HL-60 (cell line): ENCODE measurements at regions not wholly inside any gene's neighbourhood (a gene's known extent, or its start where the extent isn't known, plus 50 kb on each side); places are given as distances from the start of the nearest gene placed in this dataset.

Experiments
- DNase-seq, 2 experiments: peaks; one replicate each; pipeline ENCODE4 v3.0.0-alpha.2; 2010 to 2020; ENCODE audit warnings: low read depth in 1 of 2, low spot score in 1 of 2
- H3K27ac ChIP-seq: fragments of 250-450 bp; sonication (Bioruptor Pico); replicated peaks from 2 replicates; pipeline ENCODE4 v1.5.1; 2020; ENCODE audit warnings: mild to moderate bottlenecking, moderate library complexity
- H3K27me3 ChIP-seq: fragments of 250-450 bp; sonication (Bioruptor Pico); 2 replicates; pipeline ENCODE4 v1.5.1; 2021; ENCODE audit warnings: mild to moderate bottlenecking, moderate library complexity; ENCODE audit not compliant: insufficient read depth, poor library complexity, severe bottlenecking
- H3K4me3 ChIP-seq: replicated peaks from 2 replicates; pipeline ENCODE4 v1.5.1; 2011; ENCODE audit warnings: mild to moderate bottlenecking, control low read depth, low read length; ENCODE audit not compliant: insufficient read depth
- GABPA ChIP-seq: IDR thresholded peaks from 2 replicates; pipeline ENCODE4 v1.6.1; 2012; ENCODE audit warnings: low read depth
- POLR2AphosphoS5 ChIP-seq: IDR thresholded peaks from 2 replicates; pipeline ENCODE4 v1.6.1; 2012; ENCODE audit warnings: low read depth
- REST ChIP-seq: IDR thresholded peaks from 2 replicates; pipeline ENCODE4 v1.6.1; 2012; ENCODE audit warnings: low read depth; ENCODE audit not compliant: insufficient replicate concordance
- SPI1 ChIP-seq: IDR thresholded peaks from 2 replicates; pipeline ENCODE4 v1.6.1; 2012; ENCODE audit warnings: low read depth, mild to moderate bottlenecking, borderline replicate concordance
- TF ChIP-seq, protein P1 (sequence below): IDR thresholded peaks from one replicate; pipeline ENCODE4 v1.5.1; 2011; ENCODE audit warnings: low read length, control low read depth, inconsistent platforms; ENCODE audit not compliant: insufficient read depth

DNA sequence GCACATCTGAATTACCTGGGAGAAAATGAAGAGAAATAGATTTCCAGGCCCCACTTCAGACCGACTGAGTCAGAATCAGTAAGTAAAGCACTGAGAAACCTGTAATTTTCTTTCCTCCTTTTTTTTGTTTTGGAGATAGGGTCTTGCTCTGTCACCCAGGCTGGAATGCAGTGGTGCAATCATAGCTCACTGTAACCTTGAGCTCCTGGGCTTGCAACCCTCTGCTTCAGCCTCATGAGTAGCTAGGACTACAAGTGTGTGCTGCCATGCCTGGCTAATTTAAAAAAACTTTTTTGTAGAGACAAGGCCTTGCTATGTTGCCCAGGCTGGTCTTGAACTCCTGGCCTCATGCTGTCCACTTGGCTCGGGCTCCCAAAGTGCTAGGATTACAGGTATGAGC lies 260.2 kb downstream of the STK31 start:
- no peak for TF ChIP-seq GABPA
- TF ChIP-seq, protein P1, sequence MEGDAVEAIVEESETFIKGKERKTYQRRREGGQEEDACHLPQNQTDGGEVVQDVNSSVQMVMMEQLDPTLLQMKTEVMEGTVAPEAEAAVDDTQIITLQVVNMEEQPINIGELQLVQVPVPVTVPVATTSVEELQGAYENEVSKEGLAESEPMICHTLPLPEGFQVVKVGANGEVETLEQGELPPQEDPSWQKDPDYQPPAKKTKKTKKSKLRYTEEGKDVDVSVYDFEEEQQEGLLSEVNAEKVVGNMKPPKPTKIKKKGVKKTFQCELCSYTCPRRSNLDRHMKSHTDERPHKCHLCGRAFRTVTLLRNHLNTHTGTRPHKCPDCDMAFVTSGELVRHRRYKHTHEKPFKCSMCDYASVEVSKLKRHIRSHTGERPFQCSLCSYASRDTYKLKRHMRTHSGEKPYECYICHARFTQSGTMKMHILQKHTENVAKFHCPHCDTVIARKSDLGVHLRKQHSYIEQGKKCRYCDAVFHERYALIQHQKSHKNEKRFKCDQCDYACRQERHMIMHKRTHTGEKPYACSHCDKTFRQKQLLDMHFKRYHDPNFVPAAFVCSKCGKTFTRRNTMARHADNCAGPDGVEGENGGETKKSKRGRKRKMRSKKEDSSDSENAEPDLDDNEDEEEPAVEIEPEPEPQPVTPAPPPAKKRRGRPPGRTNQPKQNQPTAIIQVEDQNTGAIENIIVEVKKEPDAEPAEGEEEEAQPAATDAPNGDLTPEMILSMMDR = no peak
- no peak for TF ChIP-seq POLR2AphosphoS5
- TF ChIP-seq REST = no peak
- no peak for TF ChIP-seq SPI1
- no peak for DNase-seq
- no peak overlapping the region for H3K27ac ChIP-seq

DNA sequence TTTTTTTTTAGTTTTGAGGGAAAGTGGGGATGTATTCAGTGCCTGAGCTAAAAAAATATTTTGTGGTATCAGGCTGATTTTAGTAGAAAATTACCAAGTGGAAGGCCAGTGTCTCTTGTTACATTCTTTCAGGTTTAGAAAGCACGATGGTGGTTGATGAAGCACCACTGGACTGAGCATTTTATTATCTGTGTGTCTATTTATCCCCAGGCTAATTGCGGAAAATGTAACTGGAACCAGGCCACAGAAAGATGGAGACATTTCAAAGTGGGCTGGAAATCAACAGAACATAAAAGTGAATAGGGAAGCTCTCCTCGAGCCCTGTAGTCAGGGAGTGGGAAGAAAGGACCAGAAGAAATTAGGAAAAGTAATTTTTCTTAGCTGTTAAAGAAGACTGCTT lies 261.0 kb downstream of the STK31 start:
- Histone ChIP-seq H3K4me3 (no peak overlapping the region), H3K27ac (no peak overlapping the region), H3K27me3 (no peaks in the 10 kb centered on the region)
- TF ChIP-seq REST (no peak), SPI1 (no peak), POLR2AphosphoS5 (no peak), GABPA (no peak)
- TF ChIP-seq, protein P1 = no peak
- no peak for DNase-seq

More for the DNA sequence above, 260.2 kb downstream of the STK31 start:
- Histone ChIP-seq H3K4me3 (no peak overlapping the region), H3K27me3 (no peaks in the 10 kb centered on the region)

- H3K27me3 ChIP-seq = no peaks in the 10 kb centered on the region
- no peak for DNase-seq
- TF ChIP-seq REST (no peak), GABPA (no peak), SPI1 (no peak), POLR2AphosphoS5 (no peak)
- TF ChIP-seq, protein P1 = no peak
- H3K27ac ChIP-seq = no peak overlapping the region
- H3K4me3 ChIP-seq = no peak overlapping the region
Measured at GRCh38 chr7:23972057-23972456, 262.0 kb downstream of the STK31 start.
